ENCODE measurements at regions not wholly inside any gene's neighbourhood (a gene's known extent, or its start where the extent isn't known, plus 50 kb on each side); places are given as distances from the start of the nearest gene placed in this dataset.

DNA sequence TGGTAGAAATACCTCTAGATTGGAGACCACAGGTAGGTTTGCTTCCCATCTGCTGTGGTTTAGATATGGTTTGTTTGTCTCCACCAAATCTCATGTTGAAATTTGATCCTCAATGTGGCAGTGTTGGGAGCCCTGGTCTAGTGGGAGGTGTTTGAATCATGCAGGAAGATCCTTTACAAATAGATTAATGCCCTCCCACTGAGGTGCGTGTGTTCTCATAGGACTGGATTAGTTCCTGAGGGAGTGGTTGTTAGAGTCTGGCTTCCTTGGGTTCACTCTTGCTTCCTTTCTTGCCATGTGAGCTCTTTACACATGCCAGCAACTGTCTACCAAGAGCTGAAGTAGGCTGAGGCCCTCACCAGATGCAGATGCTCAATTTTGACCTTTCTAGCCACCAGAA is 391.1 kb upstream of the GRIA1 start:
- TF ChIP-seq, protein P1, sequence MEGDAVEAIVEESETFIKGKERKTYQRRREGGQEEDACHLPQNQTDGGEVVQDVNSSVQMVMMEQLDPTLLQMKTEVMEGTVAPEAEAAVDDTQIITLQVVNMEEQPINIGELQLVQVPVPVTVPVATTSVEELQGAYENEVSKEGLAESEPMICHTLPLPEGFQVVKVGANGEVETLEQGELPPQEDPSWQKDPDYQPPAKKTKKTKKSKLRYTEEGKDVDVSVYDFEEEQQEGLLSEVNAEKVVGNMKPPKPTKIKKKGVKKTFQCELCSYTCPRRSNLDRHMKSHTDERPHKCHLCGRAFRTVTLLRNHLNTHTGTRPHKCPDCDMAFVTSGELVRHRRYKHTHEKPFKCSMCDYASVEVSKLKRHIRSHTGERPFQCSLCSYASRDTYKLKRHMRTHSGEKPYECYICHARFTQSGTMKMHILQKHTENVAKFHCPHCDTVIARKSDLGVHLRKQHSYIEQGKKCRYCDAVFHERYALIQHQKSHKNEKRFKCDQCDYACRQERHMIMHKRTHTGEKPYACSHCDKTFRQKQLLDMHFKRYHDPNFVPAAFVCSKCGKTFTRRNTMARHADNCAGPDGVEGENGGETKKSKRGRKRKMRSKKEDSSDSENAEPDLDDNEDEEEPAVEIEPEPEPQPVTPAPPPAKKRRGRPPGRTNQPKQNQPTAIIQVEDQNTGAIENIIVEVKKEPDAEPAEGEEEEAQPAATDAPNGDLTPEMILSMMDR (IDR thresholded peaks at IDR 0.05): no peak
- TF ChIP-seq EP300 (IDR thresholded peaks at IDR 0.05; ENCODE audit: low read depth) (no peak), POLR2A (IDR thresholded peaks at IDR 0.05) (no peak), POLR2AphosphoS5 (IDR thresholded peaks at IDR 0.05) (no peak)
